GM21381 (cell line): ENCODE measurements at regions not wholly inside any gene's neighbourhood (a gene's known extent, or its start where the extent isn't known, plus 50 kb on each side); places are given as distances from the start of the nearest gene placed in this dataset.

Experiments
- ATAC-seq: cut with Tn5 transposase; IDR thresholded peaks from one replicate; pipeline ENCODE4 v1.9.1; 2021; ENCODE audit warnings: mild to moderate bottlenecking, moderate library complexity; ENCODE audit not compliant: unreplicated experiment

GRCh38 chr7:127446842-127447241, 54.3 kb upstream of the ZNF800 start:
- ATAC-seq = no peak
